IPS-18a (cell line): ENCODE measurements at regions not wholly inside any gene's neighbourhood (a gene's known extent, or its start where the extent isn't known, plus 50 kb on each side); places are given as distances from the start of the nearest gene placed in this dataset.

Experiments used
- H3K27ac ChIP-seq: one replicate; pipeline ENCODE4 v1.5.1; 2013; ENCODE audit warnings: low read length
- H3K27me3 ChIP-seq: one replicate; pipeline ENCODE4 v1.6.1; 2013; ENCODE audit warnings: mild to moderate bottlenecking, low read length; ENCODE audit not compliant: control insufficient read depth, insufficient read depth
- H3K36me3 ChIP-seq: one replicate; pipeline ENCODE4 v1.6.1; 2013; ENCODE audit warnings: low read depth, low read length; ENCODE audit not compliant: control insufficient read depth
- H3K4me1 ChIP-seq: one replicate; pipeline ENCODE4 v1.6.1; 2013; ENCODE audit warnings: low read depth, low read length; ENCODE audit not compliant: control insufficient read depth
- H3K4me3 ChIP-seq: one replicate; pipeline ENCODE4 v1.5.1; 2013; ENCODE audit warnings: low read length
- H3K9ac ChIP-seq: one replicate; pipeline ENCODE4 v1.6.1; 2013; ENCODE audit warnings: mild to moderate bottlenecking, low read length, moderate library complexity
- H3K9me3 ChIP-seq: one replicate; pipeline ENCODE4 v1.6.1; 2013; ENCODE audit warnings: low read depth, low read length; ENCODE audit not compliant: control insufficient read depth

DNA sequence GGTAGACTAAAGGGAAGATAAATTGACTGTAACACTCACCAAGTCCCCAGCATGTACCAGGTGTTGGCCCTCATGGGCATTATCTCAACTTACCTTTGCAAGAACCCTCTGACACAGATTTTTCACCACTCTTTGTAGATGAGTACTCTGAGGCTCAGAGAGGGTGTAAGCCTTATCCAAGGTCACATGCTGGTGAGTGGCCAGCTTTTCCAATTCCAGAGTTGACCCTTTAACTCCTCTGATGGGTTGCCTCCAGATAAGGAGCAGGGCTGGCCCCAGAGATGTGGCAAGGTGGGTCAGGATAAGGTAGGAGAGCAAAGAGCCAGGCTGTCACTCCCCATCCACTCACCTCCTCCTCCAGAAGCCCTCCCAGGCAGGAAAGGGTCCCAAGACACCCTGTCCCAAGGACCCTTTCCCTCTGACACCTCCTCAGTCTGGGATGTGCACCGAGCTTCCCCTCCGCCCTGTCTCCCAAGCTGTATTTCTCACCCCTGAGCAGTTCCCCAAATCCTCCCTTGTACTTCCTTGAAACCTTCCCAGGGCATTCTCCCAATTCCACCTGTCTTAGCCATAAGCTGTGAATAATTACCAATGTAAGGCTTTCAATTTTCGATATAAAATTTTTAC, 165.9 kb downstream of the ZFP36L2 start:
- Histone ChIP-seq H3K9ac (no peak overlapping the region), H3K27me3 (no peaks in the 10 kb centered on the region), H3K9me3 (peaks cover 5% of the 10 kb centered on the region), H3K36me3 (no peaks in the 10 kb centered on the region), H3K4me1 (peaks cover 14% of the 10 kb centered on the region), H3K4me3 (no peak overlapping the region), H3K27ac (no peak overlapping the region)

DNA sequence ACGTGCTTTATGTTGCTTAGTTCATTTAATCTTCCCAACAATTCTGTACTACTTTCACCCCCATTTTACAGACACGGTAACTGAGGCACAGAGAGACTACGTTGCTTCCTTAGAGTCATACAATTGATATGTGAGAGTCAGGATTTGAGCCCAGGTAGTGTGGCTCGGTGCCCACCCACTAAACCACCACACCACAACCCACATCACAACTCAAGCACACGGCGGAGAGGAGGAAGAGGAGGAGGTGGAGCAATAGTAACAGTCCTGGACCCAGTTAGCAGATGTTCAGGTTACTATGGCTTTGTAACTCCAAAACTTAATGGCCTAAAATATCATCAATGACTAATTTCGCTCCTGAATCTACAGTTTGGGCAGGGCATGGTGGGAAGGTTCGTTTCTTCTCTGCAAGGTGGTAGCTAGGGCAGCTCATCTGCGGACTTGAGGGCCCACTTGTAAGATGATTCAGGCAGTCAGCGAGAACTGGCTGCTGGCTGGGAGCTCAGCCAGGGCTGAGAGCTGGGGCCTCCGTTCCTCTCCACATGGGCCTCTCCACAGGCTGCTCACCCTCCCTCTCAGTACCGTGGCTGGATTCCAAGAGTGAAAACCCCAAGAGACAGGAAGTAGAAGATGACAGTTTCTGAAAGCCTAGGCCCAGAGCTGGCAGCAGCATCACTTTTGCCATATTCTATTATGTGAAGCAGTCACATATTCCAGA, 167.1 kb downstream of the ZFP36L2 start:
- H3K9ac ChIP-seq = no peak overlapping the region
- no peak overlapping the region for H3K4me3 ChIP-seq
- peaks cover 5% of the 10 kb centered on the region for H3K9me3 ChIP-seq
- no peak overlapping the region for H3K27ac ChIP-seq
- H3K27me3 ChIP-seq = no peaks in the 10 kb centered on the region
- H3K36me3 ChIP-seq = no peaks in the 10 kb centered on the region
- H3K4me1 ChIP-seq = peaks cover 14% of the 10 kb centered on the region

GRCh38 chr2:43058726-43059110, 167.7 kb downstream of the ZFP36L2 start:
- Histone ChIP-seq H3K36me3 (no peaks in the 10 kb centered on the region), H3K9me3 (peaks cover 5% of the 10 kb centered on the region), H3K4me1 (peaks cover 14% of the 10 kb centered on the region), H3K9ac (no peak overlapping the region), H3K27me3 (no peaks in the 10 kb centered on the region), H3K27ac (no peak overlapping the region), H3K4me3 (no peak overlapping the region)

DNA sequence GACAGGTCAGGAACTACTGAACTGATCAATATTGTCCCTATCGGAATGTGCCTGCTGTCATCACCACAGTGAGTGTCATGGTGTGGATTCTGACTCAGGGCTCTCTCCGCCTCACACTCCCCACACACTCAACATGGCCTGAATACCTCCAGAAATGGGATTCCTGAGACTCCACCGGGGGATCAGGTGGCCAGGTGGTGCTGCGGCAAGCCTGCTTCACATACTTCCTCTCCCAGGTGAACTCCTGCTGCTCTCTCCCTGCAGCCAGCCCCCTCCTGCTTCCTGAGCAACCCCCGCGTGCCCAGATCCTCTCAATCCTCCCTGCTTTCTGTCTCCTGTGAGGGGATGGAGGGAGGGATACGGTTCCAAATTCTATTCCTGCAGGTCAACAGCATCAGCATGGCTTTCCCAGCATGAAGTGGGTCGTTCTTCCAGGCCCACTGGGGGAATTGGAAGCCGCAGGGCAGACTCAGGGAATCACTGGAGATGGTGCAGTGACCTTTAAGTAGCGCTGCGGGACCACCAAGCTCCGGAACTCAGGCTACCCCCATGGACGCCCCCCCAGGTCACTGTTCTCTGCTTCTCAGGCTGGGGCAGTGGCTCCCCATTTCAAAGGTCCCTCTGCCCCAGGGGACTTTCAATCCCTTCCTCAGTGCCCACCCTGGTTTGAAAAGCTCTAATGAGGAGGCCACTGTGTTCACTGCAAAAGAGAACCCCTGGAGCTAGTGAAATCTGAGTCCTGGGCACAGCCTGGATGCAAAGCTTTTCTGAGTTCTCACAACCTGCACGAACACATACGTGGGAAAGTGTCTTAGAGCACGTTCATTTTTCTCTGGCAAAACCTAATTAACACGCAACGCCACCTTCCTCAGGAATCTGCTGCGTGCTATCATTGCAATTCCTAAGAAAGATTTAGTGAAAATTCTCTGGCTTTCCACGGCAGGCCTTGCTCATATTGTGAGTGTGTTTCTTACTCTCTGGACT, 168.4 kb downstream of the ZFP36L2 start:
- Histone ChIP-seq H3K36me3 (no peaks in the 10 kb centered on the region), H3K27me3 (no peaks in the 10 kb centered on the region), H3K27ac (no peak overlapping the region), H3K9ac (no peak overlapping the region), H3K9me3 (peaks cover 5% of the 10 kb centered on the region), H3K4me1 (peaks cover 14% of the 10 kb centered on the region), H3K4me3 (no peak overlapping the region)

GRCh38 chr2:43057026-43057741, 169.2 kb downstream of the ZFP36L2 start:
- Histone ChIP-seq H3K27ac (no peak overlapping the region), H3K9me3 (peaks cover 4% of the 10 kb centered on the region), H3K9ac (no peak overlapping the region), H3K4me3 (no peak overlapping the region), H3K4me1 (peaks cover 14% of the 10 kb centered on the region), H3K36me3 (no peaks in the 10 kb centered on the region), H3K27me3 (no peaks in the 10 kb centered on the region)

GRCh38 chr2:43055985-43056384, 170.4 kb downstream of the ZFP36L2 start:
- Histone ChIP-seq H3K27ac (no peak overlapping the region), H3K4me3 (no peak overlapping the region), H3K9ac (no peak overlapping the region), H3K27me3 (no peaks in the 10 kb centered on the region), H3K9me3 (no peaks in the 10 kb centered on the region), H3K36me3 (no peaks in the 10 kb centered on the region), H3K4me1 (peaks cover 14% of the 10 kb centered on the region)

GRCh38 chr2:43055086-43055912, 171.1 kb downstream of the ZFP36L2 start:
- Histone ChIP-seq H3K4me1 (peaks cover 14% of the 10 kb centered on the region), H3K9me3 (no peaks in the 10 kb centered on the region), H3K9ac (no peak overlapping the region), H3K36me3 (no peaks in the 10 kb centered on the region), H3K27ac (no peak overlapping the region), H3K27me3 (no peaks in the 10 kb centered on the region), H3K4me3 (no peak overlapping the region)

GRCh38 chr2:43054367-43054766, 172.0 kb downstream of the ZFP36L2 start:
- H3K9me3 ChIP-seq = no peaks in the 10 kb centered on the region
- H3K9ac ChIP-seq = no peak overlapping the region
- H3K27ac ChIP-seq = no peak overlapping the region
- H3K27me3 ChIP-seq = no peaks in the 10 kb centered on the region
- no peak overlapping the region for H3K4me3 ChIP-seq
- peaks cover 14% of the 10 kb centered on the region for H3K4me1 ChIP-seq
- H3K36me3 ChIP-seq = no peaks in the 10 kb centered on the region

DNA sequence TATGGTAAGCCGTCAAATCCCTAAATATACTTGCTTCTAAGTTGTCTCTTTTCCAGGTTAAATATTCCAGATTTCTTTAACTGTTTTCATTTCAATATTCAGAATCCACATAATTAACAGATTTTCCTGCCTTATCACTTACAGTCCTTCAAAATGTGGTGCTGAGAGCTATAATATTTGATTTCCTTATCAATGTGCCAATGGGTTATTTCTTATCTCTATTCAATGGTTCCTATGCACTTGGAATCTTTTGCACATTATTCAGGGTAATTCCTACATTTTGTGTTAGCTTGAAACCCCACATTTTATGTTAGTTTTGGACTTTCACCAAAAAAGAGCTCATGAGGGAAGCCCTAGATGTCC, 173.5 kb downstream of the ZFP36L2 start:
- peaks cover 5% of the 10 kb centered on the region for H3K4me1 ChIP-seq
- H3K27me3 ChIP-seq = no peaks in the 10 kb centered on the region
- no peak overlapping the region for H3K9ac ChIP-seq
- H3K27ac ChIP-seq = no peak overlapping the region
- no peak overlapping the region for H3K4me3 ChIP-seq
- H3K9me3 ChIP-seq = no peaks in the 10 kb centered on the region
- no peaks in the 10 kb centered on the region for H3K36me3 ChIP-seq

DNA sequence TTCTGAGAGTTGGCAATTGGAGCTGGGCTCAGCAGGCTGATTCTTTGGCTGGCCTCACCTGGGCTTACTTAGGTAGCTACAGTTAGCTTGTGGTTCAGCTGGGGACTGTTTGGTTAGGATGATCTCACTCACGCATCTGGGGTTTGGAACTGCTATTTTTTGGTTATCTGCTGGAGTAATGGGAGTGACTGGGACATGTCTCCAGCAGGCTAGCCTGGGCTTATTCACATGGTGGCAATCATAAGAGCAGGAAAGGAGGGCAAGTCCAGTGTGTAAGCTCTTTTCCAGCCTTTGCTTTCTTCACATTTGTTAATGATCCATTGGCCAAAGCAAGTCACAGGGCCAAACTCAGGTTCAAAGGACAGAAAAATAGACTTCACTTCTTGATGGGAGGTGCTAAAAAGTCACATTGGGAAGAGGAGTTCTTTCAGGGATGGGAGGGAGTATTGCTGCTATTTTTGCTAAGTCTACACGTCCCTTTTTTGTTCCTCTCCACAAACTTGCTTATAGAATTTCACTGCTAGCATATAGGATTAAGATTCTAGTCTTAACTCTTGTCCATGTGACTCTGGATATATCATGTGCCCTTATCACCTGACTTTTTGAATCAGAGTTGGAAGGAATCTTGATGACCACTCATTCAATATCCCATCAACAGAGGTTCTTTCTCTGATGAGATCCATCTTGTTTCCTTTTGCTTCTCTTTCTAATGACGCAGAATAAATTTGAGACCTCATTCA, 174.0 kb downstream of the ZFP36L2 start:
- no peak overlapping the region for H3K27ac ChIP-seq
- no peaks in the 10 kb centered on the region for H3K9me3 ChIP-seq
- no peaks in the 10 kb centered on the region for H3K4me1 ChIP-seq
- no peaks in the 10 kb centered on the region for H3K27me3 ChIP-seq
- H3K36me3 ChIP-seq = no peaks in the 10 kb centered on the region
- no peak overlapping the region for H3K9ac ChIP-seq
- no peak overlapping the region for H3K4me3 ChIP-seq
